ENCODE measurements at regions not wholly inside any gene's neighbourhood (a gene's known extent, or its start where the extent isn't known, plus 50 kb on each side); places are given as distances from the start of the nearest gene placed in this dataset.

GRCh38 chr10:8581521-8582225, 527.2 kb downstream of the GATA3 start (continued):
- TF ChIP-seq, protein P1, sequence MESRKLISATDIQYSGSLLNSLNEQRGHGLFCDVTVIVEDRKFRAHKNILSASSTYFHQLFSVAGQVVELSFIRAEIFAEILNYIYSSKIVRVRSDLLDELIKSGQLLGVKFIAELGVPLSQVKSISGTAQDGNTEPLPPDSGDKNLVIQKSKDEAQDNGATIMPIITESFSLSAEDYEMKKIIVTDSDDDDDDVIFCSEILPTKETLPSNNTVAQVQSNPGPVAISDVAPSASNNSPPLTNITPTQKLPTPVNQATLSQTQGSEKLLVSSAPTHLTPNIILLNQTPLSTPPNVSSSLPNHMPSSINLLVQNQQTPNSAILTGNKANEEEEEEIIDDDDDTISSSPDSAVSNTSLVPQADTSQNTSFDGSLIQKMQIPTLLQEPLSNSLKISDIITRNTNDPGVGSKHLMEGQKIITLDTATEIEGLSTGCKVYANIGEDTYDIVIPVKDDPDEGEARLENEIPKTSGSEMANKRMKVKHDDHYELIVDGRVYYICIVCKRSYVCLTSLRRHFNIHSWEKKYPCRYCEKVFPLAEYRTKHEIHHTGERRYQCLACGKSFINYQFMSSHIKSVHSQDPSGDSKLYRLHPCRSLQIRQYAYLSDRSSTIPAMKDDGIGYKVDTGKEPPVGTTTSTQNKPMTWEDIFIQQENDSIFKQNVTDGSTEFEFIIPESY (IDR thresholded peaks at IDR 0.05) = no peak

- Histone ChIP-seq H3K9me3 (ENCODE audit: control insufficient read depth in 4 of 4, low read length in 3 of 4) (no peaks in the 10 kb centered on the region), H3K27ac (ENCODE audit: low read depth in 1 of 2, low read length in 2 of 2) (no peak overlapping the region), H3K36me3 (ENCODE audit: control insufficient read depth in 4 of 4, insufficient read depth in 3 of 4, low read depth in 1 of 4, low read length in 3 of 4) (no peaks in the 10 kb centered on the region), H3K4me3 (ENCODE audit: low read depth in 1 of 3, low read length in 3 of 3) (no peak overlapping the region), H3K4me1 (ENCODE audit: control insufficient read depth in 4 of 4, insufficient read depth in 4 of 4, low read length in 3 of 4) (no peaks in the 10 kb centered on the region), H3K27me3 (ENCODE audit: control insufficient read depth in 4 of 4, insufficient read depth in 4 of 4, low read length in 3 of 4) (no peaks in the 10 kb centered on the region), H3K9ac (ENCODE audit: low read depth in 1 of 2, low read length in 2 of 2) (no peak overlapping the region)
- DNase-seq (ENCODE audit: low spot score) = no peak
- no peak for TF ChIP-seq HNF4A (conservative IDR thresholded peaks at IDR 0.05)
- TF ChIP-seq NR2F2 (IDR thresholded peaks at IDR 0.05) = no peak
- TF ChIP-seq SP1 (IDR thresholded peaks at IDR 0.05) = no peak
- no peak for TF ChIP-seq YY1 (IDR thresholded peaks at IDR 0.05)
- no peak for TF ChIP-seq RAD21 (IDR thresholded peaks at IDR 0.05)
- no peak for TF ChIP-seq FOXA2 (IDR thresholded peaks at IDR 0.05)
- TF ChIP-seq, protein P2, sequence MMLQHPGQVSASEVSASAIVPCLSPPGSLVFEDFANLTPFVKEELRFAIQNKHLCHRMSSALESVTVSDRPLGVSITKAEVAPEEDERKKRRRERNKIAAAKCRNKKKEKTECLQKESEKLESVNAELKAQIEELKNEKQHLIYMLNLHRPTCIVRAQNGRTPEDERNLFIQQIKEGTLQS (IDR thresholded peaks at IDR 0.05) = no peak
- TF ChIP-seq GABPA (IDR thresholded peaks at IDR 0.05 in 1 of 2, conservative IDR thresholded peaks at IDR 0.05 in 1 of 2) = no peak
- 73% methylated on average over 2 of the region's 2 CpGs for WGBS
These were observed 528.6 kb downstream of the GATA3 start for GRCh38 chr10:8583096-8583495.

GRCh38 chr10:8584666-8585065, 530.2 kb downstream of the GATA3 start:
- H3K4me1 ChIP-seq (ENCODE audit: control insufficient read depth in 4 of 4, insufficient read depth in 4 of 4, low read length in 3 of 4) = no peaks in the 10 kb centered on the region
- TF ChIP-seq JUND (IDR thresholded peaks at IDR 0.05) = no peak
- no peak for TF ChIP-seq NR2F2 (IDR thresholded peaks at IDR 0.05)
- no peak for TF ChIP-seq HNF4G (IDR thresholded peaks at IDR 0.05)
- TF ChIP-seq, protein P3, sequence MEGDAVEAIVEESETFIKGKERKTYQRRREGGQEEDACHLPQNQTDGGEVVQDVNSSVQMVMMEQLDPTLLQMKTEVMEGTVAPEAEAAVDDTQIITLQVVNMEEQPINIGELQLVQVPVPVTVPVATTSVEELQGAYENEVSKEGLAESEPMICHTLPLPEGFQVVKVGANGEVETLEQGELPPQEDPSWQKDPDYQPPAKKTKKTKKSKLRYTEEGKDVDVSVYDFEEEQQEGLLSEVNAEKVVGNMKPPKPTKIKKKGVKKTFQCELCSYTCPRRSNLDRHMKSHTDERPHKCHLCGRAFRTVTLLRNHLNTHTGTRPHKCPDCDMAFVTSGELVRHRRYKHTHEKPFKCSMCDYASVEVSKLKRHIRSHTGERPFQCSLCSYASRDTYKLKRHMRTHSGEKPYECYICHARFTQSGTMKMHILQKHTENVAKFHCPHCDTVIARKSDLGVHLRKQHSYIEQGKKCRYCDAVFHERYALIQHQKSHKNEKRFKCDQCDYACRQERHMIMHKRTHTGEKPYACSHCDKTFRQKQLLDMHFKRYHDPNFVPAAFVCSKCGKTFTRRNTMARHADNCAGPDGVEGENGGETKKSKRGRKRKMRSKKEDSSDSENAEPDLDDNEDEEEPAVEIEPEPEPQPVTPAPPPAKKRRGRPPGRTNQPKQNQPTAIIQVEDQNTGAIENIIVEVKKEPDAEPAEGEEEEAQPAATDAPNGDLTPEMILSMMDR (IDR thresholded peaks at IDR 0.05; ENCODE audit: low read depth, low read length, missing input control) = no peak
- no peak for TF ChIP-seq HNF4A (conservative IDR thresholded peaks at IDR 0.05)
- no peak for TF ChIP-seq SP1 (IDR thresholded peaks at IDR 0.05)
- DNase-seq (ENCODE audit: low spot score) = no peak
- no peaks in the 10 kb centered on the region for H3K36me3 ChIP-seq (ENCODE audit: control insufficient read depth in 4 of 4, insufficient read depth in 3 of 4, low read depth in 1 of 4, low read length in 3 of 4)
- H3K27me3 ChIP-seq (ENCODE audit: control insufficient read depth in 4 of 4, insufficient read depth in 4 of 4, low read length in 3 of 4) = no peaks in the 10 kb centered on the region
- no peak overlapping the region for H3K4me3 ChIP-seq (ENCODE audit: low read depth in 1 of 3, low read length in 3 of 3)
- no peak overlapping the region for H3K9ac ChIP-seq (ENCODE audit: low read depth in 1 of 2, low read length in 2 of 2)
- H3K9me3 ChIP-seq (ENCODE audit: control insufficient read depth in 4 of 4, low read length in 3 of 4) = no peaks in the 10 kb centered on the region
- H3K27ac ChIP-seq (ENCODE audit: low read depth in 1 of 2, low read length in 2 of 2) = no peak overlapping the region
- 53% methylated on average over 2 of the region's 2 CpGs for WGBS

DNA sequence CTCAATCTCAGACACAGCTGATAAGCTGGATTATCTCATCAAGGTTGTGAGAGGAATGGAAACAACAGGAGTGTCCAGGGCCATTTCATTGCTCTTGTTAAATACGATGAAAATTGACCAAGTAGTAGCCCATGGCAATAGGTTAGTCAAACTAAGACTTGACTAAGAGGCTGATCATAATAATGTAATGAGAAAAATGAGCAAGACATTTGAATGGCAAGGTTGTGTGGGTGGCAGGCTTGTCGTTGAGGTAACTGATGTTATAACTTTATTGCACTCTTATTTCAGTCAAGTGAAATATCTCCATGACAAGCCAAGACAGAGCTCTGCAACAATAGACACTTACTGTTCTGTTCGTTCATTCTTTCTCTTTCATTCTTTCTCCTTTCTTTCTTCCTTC, 532.0 kb downstream of the GATA3 start:
- Histone ChIP-seq H3K4me1 (ENCODE audit: control insufficient read depth in 4 of 4, insufficient read depth in 4 of 4, low read length in 3 of 4) (no peaks in the 10 kb centered on the region), H3K27ac (ENCODE audit: low read depth in 1 of 2, low read length in 2 of 2) (no peak overlapping the region), H3K9me3 (ENCODE audit: control insufficient read depth in 4 of 4, low read length in 3 of 4) (no peaks in the 10 kb centered on the region), H3K9ac (ENCODE audit: low read depth in 1 of 2, low read length in 2 of 2) (no peak overlapping the region), H3K27me3 (ENCODE audit: control insufficient read depth in 4 of 4, insufficient read depth in 4 of 4, low read length in 3 of 4) (peaks cover 0 to 2% (median 0%) of the 10 kb centered on the region in 4 donors), H3K4me3 (ENCODE audit: low read depth in 1 of 3, low read length in 3 of 3) (no peak overlapping the region), H3K36me3 (ENCODE audit: control insufficient read depth in 4 of 4, insufficient read depth in 3 of 4, low read depth in 1 of 4, low read length in 3 of 4) (no peaks in the 10 kb centered on the region)
- no peak for DNase-seq (ENCODE audit: low spot score)
- TF ChIP-seq GABPA (IDR thresholded peaks at IDR 0.05 in 1 of 2, conservative IDR thresholded peaks at IDR 0.05 in 1 of 2) (no peak), FOXA2 (IDR thresholded peaks at IDR 0.05) (no peak)
- WGBS = 69% methylated on average over 3 of the region's 3 CpGs
